GM23338 (cell line): ENCODE measurements at regions not wholly inside any gene's neighbourhood (a gene's known extent, or its start where the extent isn't known, plus 50 kb on each side); places are given as distances from the start of the nearest gene placed in this dataset.
A peak's percentile ranks its signal among the peaks of the same experiment; 100 is the strongest.
"Not testable (repeated sequence)": the region's sequence is repeated elsewhere in the genome, so short reads cannot be mapped to it uniquely, and the experiment has no call there.

Source experiments
- ATAC-seq: fragments of 200-7000 bp; cut with Tn5 transposase; 3 replicates; pipeline ENCODE4 v1.9.1; 2020
- DNase-seq: peaks from one replicate; pipeline ENCODE4 v3.0.0-alpha.2; 2015; ENCODE audit warnings: low spot score
- H2AFZ ChIP-seq: fragments of 200-600 bp; sonication (generic); 2 replicates; pipeline ENCODE4 v1.8.0; 2016; ENCODE audit warnings: antibody characterized with exemption, mild to moderate bottlenecking, moderate library complexity
- H3F3A ChIP-seq: fragments of 200-600 bp; sonication (generic); replicated peaks from 2 replicates; pipeline ENCODE4 v1.8.0; 2017; ENCODE audit warnings: antibody characterized with exemption, mixed run types, low read depth
- H3K27ac ChIP-seq: fragments of 200-600 bp; sonication (generic); 2 replicates; pipeline ENCODE4 v1.6.1; 2016; ENCODE audit warnings: low read depth
- H3K27me3 ChIP-seq: fragments of 200-600 bp; sonication (generic); 2 replicates; pipeline ENCODE4 v1.8.0; 2016; ENCODE audit warnings: mild to moderate bottlenecking, mixed run types, moderate library complexity; ENCODE audit not compliant: insufficient read depth
- H3K36me3 ChIP-seq: fragments of 200-600 bp; sonication (generic); 2 replicates; pipeline ENCODE4 v1.8.0; 2016; ENCODE audit warnings: mild to moderate bottlenecking; ENCODE audit not compliant: insufficient read depth
- H3K4me1 ChIP-seq: fragments of 200-600 bp; sonication (generic); 2 replicates; pipeline ENCODE4 v1.8.0; 2016; ENCODE audit warnings: mild to moderate bottlenecking, moderate library complexity; ENCODE audit not compliant: insufficient read depth
- H3K4me2 ChIP-seq: fragments of 200-600 bp; sonication (generic); 2 replicates; pipeline ENCODE4 v1.7.1; 2017; ENCODE audit warnings: mixed run types
- H3K4me3 ChIP-seq: fragments of 200-600 bp; sonication (generic); 2 replicates; pipeline ENCODE4 v1.6.1; 2016; ENCODE audit warnings: mixed run types
- H3K79me2 ChIP-seq: fragments of 200-600 bp; sonication (generic); replicated peaks from 2 replicates; pipeline ENCODE4 v1.8.0; 2017; ENCODE audit warnings: mild to moderate bottlenecking; ENCODE audit not compliant: insufficient read depth
- H3K9me2 ChIP-seq: fragments of 200-600 bp; sonication (generic); 2 replicates; pipeline ENCODE4 v1.8.0; 2017; ENCODE audit not compliant: insufficient read depth
- H4K20me1 ChIP-seq: fragments of 200-600 bp; sonication (generic); replicated peaks from 2 replicates; pipeline ENCODE4 v1.8.0; 2017; ENCODE audit warnings: mild to moderate bottlenecking; ENCODE audit not compliant: insufficient read depth
- H3K27ac Mint-ChIP-seq: 2 replicates; pipeline ENCODE4 v1.8.0; 2020; ENCODE audit warnings: inconsistent platforms, mild to moderate bottlenecking, moderate library complexity, mixed read lengths
- H3K27me3 Mint-ChIP-seq: 3 replicates; pipeline ENCODE4 v1.8.0; 2022; ENCODE audit warnings: low read depth, mild to moderate bottlenecking, moderate library complexity, mixed read lengths, inconsistent platforms; ENCODE audit not compliant: insufficient read depth, poor library complexity
- H3K36me3 Mint-ChIP-seq: 3 replicates; pipeline ENCODE4 v1.8.0; 2021; ENCODE audit warnings: low read depth, mild to moderate bottlenecking, inconsistent platforms, moderate library complexity, mixed read lengths
- H3K4me1 Mint-ChIP-seq: 3 replicates; pipeline ENCODE4 v1.8.0; 2020; ENCODE audit warnings: mild to moderate bottlenecking, inconsistent platforms, mixed read lengths
- H3K4me3 Mint-ChIP-seq: 3 replicates; pipeline ENCODE4 v1.8.0; 2021; ENCODE audit warnings: moderate library complexity, mild to moderate bottlenecking, inconsistent platforms, mixed read lengths
- H3K9me3 Mint-ChIP-seq: 3 replicates; pipeline ENCODE4 v1.8.0; 2020; ENCODE audit warnings: moderate library complexity, mild to moderate bottlenecking, inconsistent platforms, mixed read lengths
- CREB1 ChIP-seq: fragments of 250-450 bp; sonication (Bioruptor Pico); IDR thresholded peaks from 2 replicates; pipeline ENCODE4 v1.5.0; 2020; ENCODE audit warnings: low read depth, mild to moderate bottlenecking, moderate library complexity
- EZH2 ChIP-seq: fragments of 200-600 bp; sonication (generic); IDR thresholded peaks from one replicate; pipeline ENCODE4 v1.8.0; 2017; ENCODE audit warnings: antibody characterized with exemption, mild to moderate bottlenecking, low read depth; ENCODE audit not compliant: unreplicated experiment
- EZH2phosphoT487 ChIP-seq: fragments of 200-600 bp; sonication (generic); IDR thresholded peaks from one replicate; pipeline ENCODE4 v1.8.1; 2018; ENCODE audit warnings: antibody characterized with exemption; ENCODE audit not compliant: unreplicated experiment
- STAT1 ChIP-seq: IDR thresholded peaks from one replicate; pipeline ENCODE4 v1.6.1; 2016; ENCODE audit warnings: antibody characterized with exemption; ENCODE audit not compliant: unreplicated experiment
- ZNF114 ChIP-seq: fragments of 250-450 bp; sonication (Bioruptor Pico); IDR thresholded peaks from 2 replicates; pipeline ENCODE4 v1.5.0; 2020; ENCODE audit warnings: mild to moderate bottlenecking, moderate library complexity
- ZNF331 ChIP-seq: fragments of 250-450 bp; sonication (Bioruptor Pico); IDR thresholded peaks from 2 replicates; pipeline ENCODE4 v1.5.0; 2020; ENCODE audit warnings: low read depth, mild to moderate bottlenecking, moderate library complexity
- TF ChIP-seq, protein P1 (sequence below), 2 experiments: fragments of 200-600 bp in 1 of 2; sonication (generic) in 1 of 2; conservative IDR thresholded peaks; 2 replicates each; pipeline versions ENCODE4 v1.5.1 to v1.6.1; 2016 to 2017; ENCODE audit warnings: antibody characterized with exemption in 2 of 2, low read depth in 2 of 2, mild to moderate bottlenecking in 2 of 2, moderate library complexity in 1 of 2
- TF ChIP-seq, protein P2 (sequence below): IDR thresholded peaks from one replicate; pipeline ENCODE4 v1.6.1; 2018; ENCODE audit warnings: antibody characterized with exemption; ENCODE audit not compliant: unreplicated experiment

DNA sequence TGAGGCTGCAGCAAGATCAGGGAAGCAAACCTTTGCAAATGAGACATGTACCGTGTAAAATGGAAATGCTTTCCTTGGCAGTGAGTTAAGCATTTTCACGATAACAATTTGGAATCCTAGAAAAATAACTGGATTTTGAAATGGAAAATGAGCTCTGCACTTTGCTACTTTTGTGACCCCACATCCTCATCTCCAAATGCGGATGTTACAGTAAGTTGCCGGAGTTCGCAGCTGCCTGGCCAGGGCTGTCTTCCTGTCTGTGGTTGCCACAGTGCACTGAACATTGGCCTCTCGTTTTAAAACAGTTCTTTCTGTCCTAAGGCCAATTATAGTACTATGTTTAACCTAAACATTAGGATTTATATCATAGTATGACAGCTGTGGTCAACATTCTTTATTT, 136.2 kb upstream of the FZD8 start (continued):
- TF ChIP-seq, protein P1, sequence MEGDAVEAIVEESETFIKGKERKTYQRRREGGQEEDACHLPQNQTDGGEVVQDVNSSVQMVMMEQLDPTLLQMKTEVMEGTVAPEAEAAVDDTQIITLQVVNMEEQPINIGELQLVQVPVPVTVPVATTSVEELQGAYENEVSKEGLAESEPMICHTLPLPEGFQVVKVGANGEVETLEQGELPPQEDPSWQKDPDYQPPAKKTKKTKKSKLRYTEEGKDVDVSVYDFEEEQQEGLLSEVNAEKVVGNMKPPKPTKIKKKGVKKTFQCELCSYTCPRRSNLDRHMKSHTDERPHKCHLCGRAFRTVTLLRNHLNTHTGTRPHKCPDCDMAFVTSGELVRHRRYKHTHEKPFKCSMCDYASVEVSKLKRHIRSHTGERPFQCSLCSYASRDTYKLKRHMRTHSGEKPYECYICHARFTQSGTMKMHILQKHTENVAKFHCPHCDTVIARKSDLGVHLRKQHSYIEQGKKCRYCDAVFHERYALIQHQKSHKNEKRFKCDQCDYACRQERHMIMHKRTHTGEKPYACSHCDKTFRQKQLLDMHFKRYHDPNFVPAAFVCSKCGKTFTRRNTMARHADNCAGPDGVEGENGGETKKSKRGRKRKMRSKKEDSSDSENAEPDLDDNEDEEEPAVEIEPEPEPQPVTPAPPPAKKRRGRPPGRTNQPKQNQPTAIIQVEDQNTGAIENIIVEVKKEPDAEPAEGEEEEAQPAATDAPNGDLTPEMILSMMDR (conservative IDR thresholded peaks at IDR 0.05; ENCODE audit: low read depth in 2 of 2): no peak
- TF ChIP-seq STAT1 (no peak), EZH2 (no peak), CREB1 (CRISPR knock-in tag) (no peak), ZNF331 (CRISPR knock-in tag) (no peak)
- TF ChIP-seq, protein P2, sequence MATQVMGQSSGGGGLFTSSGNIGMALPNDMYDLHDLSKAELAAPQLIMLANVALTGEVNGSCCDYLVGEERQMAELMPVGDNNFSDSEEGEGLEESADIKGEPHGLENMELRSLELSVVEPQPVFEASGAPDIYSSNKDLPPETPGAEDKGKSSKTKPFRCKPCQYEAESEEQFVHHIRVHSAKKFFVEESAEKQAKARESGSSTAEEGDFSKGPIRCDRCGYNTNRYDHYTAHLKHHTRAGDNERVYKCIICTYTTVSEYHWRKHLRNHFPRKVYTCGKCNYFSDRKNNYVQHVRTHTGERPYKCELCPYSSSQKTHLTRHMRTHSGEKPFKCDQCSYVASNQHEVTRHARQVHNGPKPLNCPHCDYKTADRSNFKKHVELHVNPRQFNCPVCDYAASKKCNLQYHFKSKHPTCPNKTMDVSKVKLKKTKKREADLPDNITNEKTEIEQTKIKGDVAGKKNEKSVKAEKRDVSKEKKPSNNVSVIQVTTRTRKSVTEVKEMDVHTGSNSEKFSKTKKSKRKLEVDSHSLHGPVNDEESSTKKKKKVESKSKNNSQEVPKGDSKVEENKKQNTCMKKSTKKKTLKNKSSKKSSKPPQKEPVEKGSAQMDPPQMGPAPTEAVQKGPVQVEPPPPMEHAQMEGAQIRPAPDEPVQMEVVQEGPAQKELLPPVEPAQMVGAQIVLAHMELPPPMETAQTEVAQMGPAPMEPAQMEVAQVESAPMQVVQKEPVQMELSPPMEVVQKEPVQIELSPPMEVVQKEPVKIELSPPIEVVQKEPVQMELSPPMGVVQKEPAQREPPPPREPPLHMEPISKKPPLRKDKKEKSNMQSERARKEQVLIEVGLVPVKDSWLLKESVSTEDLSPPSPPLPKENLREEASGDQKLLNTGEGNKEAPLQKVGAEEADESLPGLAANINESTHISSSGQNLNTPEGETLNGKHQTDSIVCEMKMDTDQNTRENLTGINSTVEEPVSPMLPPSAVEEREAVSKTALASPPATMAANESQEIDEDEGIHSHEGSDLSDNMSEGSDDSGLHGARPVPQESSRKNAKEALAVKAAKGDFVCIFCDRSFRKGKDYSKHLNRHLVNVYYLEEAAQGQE: no peak

DNA sequence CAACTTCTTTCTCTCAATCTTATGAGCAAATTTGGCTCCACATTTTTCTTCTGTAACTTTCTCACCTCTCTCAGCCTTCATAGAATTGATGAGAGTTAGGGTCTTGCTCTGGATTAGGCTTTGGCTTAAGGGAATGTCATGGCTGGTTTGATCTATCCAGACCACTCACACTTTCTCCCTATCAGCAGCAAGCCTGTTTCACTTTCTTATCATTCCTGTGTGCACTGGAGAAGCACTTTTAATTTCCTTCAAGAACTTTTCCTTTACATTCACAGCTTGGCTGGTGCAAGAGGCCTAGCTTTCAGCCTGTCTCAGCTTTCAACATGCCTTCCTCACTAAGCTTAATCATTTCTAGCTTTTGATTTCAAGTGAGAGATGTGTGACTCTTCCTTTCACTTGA, 134.5 kb upstream of the FZD8 start:
- not testable (repeated sequence) for H3K79me2 ChIP-seq, H3K9me3 Mint-ChIP-seq, H2AFZ ChIP-seq, H4K20me1 ChIP-seq, H3K27me3 ChIP-seq, H3K4me1 Mint-ChIP-seq, H3K27ac Mint-ChIP-seq, H3K36me3 ChIP-seq, H3K36me3 Mint-ChIP-seq, H3K4me2 ChIP-seq, ATAC-seq, H3K4me3 ChIP-seq, H3K4me1 ChIP-seq, DNase-seq, H3K27ac ChIP-seq, H3K9me2 ChIP-seq, H3K4me3 Mint-ChIP-seq, H3F3A ChIP-seq
- H3K27me3 Mint-ChIP-seq: peaks cover 15% of the 10 kb centered on the region

DNA sequence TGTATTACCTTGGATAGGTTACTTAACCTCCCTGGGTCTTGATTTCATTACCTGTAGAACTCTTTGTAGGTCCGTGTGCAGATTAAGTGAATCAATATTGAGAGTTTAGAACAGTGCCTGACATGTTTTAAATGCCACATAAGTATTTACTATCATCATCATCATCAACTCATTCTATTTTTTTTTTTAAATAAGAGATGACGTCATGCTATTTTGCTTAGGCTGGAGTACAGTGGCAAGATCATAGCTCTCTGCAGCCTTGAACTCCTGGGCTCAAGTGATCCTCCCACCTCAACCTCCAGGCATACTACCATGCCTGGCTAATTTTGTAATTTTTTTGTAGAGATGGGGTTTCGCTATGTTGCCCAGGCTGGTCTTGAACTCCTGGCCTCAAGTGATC, 132.0 kb upstream of the FZD8 start:
- Mint-ChIP-seq H3K4me3 (no peak overlapping the region), H3K27ac (no peak overlapping the region), H3K27me3 (peaks cover 13% of the 10 kb centered on the region), H3K36me3 (no peaks in the 10 kb centered on the region), H3K9me3 (peaks cover 7% of the 10 kb centered on the region; the same call in 2 of the 3 replicates), H3K4me1 (peaks cover 14% of the 10 kb centered on the region)
- no peaks in the 10 kb centered on the region for H4K20me1 ChIP-seq
- ATAC-seq (no peak), DNase-seq (no peak)
- H3K27ac ChIP-seq: no peak overlapping the region
- no peaks in the 10 kb centered on the region for H3K9me2 ChIP-seq
- H3K4me2 ChIP-seq: no peak overlapping the region
- no peaks in the 10 kb centered on the region for H3F3A ChIP-seq
- H3K4me3 ChIP-seq: no peak overlapping the region
- H2AFZ ChIP-seq: 0 out of 2 replicates have a peak overlapping the region, but pooled peaks have one; percentile 43
- no peaks in the 10 kb centered on the region for H3K79me2 ChIP-seq
- no peaks in the 10 kb centered on the region for H3K27me3 ChIP-seq
- H3K4me1 ChIP-seq: 0 out of 2 replicates have a peak, but pooled peaks cover 8% of the 10 kb centered on the region
- H3K36me3 ChIP-seq: no peaks in the 10 kb centered on the region
- TF ChIP-seq EZH2phosphoT487 (no peak), STAT1 (no peak), EZH2 (no peak), ZNF114 (CRISPR knock-in tag) (no peak), CREB1 (CRISPR knock-in tag) (no peak), ZNF331 (CRISPR knock-in tag) (no peak)
- TF ChIP-seq, protein P1 (conservative IDR thresholded peaks at IDR 0.05; ENCODE audit: low read depth in 2 of 2): no peak
